Endodermal cell (in vitro differentiated cells): ENCODE measurements at regions not wholly inside any gene's neighbourhood (a gene's known extent, or its start where the extent isn't known, plus 50 kb on each side); places are given as distances from the start of the nearest gene placed in this dataset.
"Not testable (repeated sequence)": the region's sequence is repeated elsewhere in the genome, so short reads cannot be mapped to it uniquely, and the experiment has no call there.

Experiments used
- DNase-seq: peaks from one replicate; pipeline ENCODE4 v3.0.0-alpha.2; 2017
- H3K27ac ChIP-seq: 2 replicates; pipeline ENCODE4 v1.5.1; 2013; ENCODE audit warnings: mild to moderate bottlenecking, low read depth, low read length, moderate library complexity
- H3K27me3 ChIP-seq: 2 replicates; pipeline ENCODE4 v1.6.1; 2013; ENCODE audit warnings: mild to moderate bottlenecking, low read length, moderate library complexity; ENCODE audit not compliant: insufficient read depth, control insufficient read depth, poor library complexity, severe bottlenecking
- H3K36me3 ChIP-seq: 2 replicates; pipeline ENCODE4 v1.7.0; 2013; ENCODE audit warnings: mild to moderate bottlenecking, low read length, moderate library complexity; ENCODE audit not compliant: control insufficient read depth, insufficient read depth
- H3K4me1 ChIP-seq: one replicate; pipeline ENCODE4 v1.7.0; 2013; ENCODE audit warnings: low read length; ENCODE audit not compliant: control insufficient read depth, insufficient read depth
- H3K4me3 ChIP-seq: 2 replicates; pipeline ENCODE4 v1.5.1; 2013; ENCODE audit warnings: mild to moderate bottlenecking, low read length, moderate library complexity
- H3K9ac ChIP-seq: 2 replicates; pipeline ENCODE4 v1.6.1; 2013; ENCODE audit warnings: mild to moderate bottlenecking, low read length, moderate library complexity; ENCODE audit not compliant: poor library complexity, severe bottlenecking; ENCODE audit errors: extremely low read depth
- H3K9me3 ChIP-seq: 2 replicates; pipeline ENCODE4 v1.6.1; 2013; ENCODE audit warnings: mild to moderate bottlenecking, low read length, moderate library complexity; ENCODE audit not compliant: control insufficient read depth
- H3K27ac Mint-ChIP-seq: 2 replicates; pipeline ENCODE4 v1.8.0; 2020; ENCODE audit warnings: mixed read lengths
- H3K27me3 Mint-ChIP-seq: 2 replicates; pipeline ENCODE4 v1.8.0; 2021; ENCODE audit warnings: mild to moderate bottlenecking, mixed read lengths; ENCODE audit not compliant: insufficient read depth
- H3K36me3 Mint-ChIP-seq: 2 replicates; pipeline ENCODE4 v1.8.0; 2020; ENCODE audit warnings: low read depth, mixed read lengths
- H3K4me1 Mint-ChIP-seq: 2 replicates; pipeline ENCODE4 v1.8.0; 2020; ENCODE audit warnings: mixed read lengths
- H3K4me3 Mint-ChIP-seq: 2 replicates; pipeline ENCODE4 v1.8.0; 2020; ENCODE audit warnings: mild to moderate bottlenecking, moderate library complexity, mixed read lengths
- H3K9me3 Mint-ChIP-seq: 2 replicates; pipeline ENCODE4 v1.8.0; 2020; ENCODE audit warnings: mild to moderate bottlenecking, mixed read lengths
- WGBS, 2 experiments: methylation state at CpG; one replicate each; pipeline versions ENCODE4 v1.1.5 to v1.1.7; 2013; ENCODE audit warnings: missing lambda C conversion rate in 2 of 2, mixed read lengths in 1 of 2; ENCODE audit not compliant: insufficient coverage in 1 of 2, insufficient read length in 1 of 2; 5-methylcytosine and 5-hydroxymethylcytosine counted together

GRCh38 chr21:5975719-5976118 is 4545.7 kb upstream of the TPTE start:
- H3K9me3 Mint-ChIP-seq, DNase-seq, H3K27me3 Mint-ChIP-seq, H3K27ac Mint-ChIP-seq, H3K4me1 ChIP-seq, H3K4me1 Mint-ChIP-seq, H3K4me3 Mint-ChIP-seq, H3K36me3 ChIP-seq, H3K9me3 ChIP-seq, H3K27me3 ChIP-seq, H3K4me3 ChIP-seq, H3K36me3 Mint-ChIP-seq, H3K9ac ChIP-seq, H3K27ac ChIP-seq: not testable (repeated sequence)
- no CpG with 5 or more reads among the region's 5 CpGs for WGBS, 2 experiments

GRCh38 chr21:5997586-5997985 is 4523.8 kb upstream of the TPTE start:
- H3K27me3 ChIP-seq, H3K4me3 Mint-ChIP-seq, H3K27ac Mint-ChIP-seq, H3K4me1 Mint-ChIP-seq, H3K36me3 ChIP-seq, H3K27me3 Mint-ChIP-seq, H3K9ac ChIP-seq, H3K4me1 ChIP-seq, DNase-seq, H3K9me3 ChIP-seq, H3K27ac ChIP-seq, H3K4me3 ChIP-seq, H3K36me3 Mint-ChIP-seq, H3K9me3 Mint-ChIP-seq: not testable (repeated sequence)
- WGBS, 2 experiments = no CpG with 5 or more reads among the region's 2 CpGs

GRCh38 chr21:6015422-6016057 is 4505.8 kb upstream of the TPTE start:
- H3K4me1 Mint-ChIP-seq, H3K4me3 Mint-ChIP-seq: not testable (repeated sequence)
- WGBS, 2 experiments = no CpG with 5 or more reads among the region's 7 CpGs

GRCh38 chr21:6020460-6020859 is 4500.9 kb upstream of the TPTE start:
- no CpG with 5 or more reads among the region's 5 CpGs for WGBS, 2 experiments
- not testable (repeated sequence) for H3K9me3 Mint-ChIP-seq, H3K9me3 ChIP-seq, H3K4me3 Mint-ChIP-seq, H3K4me3 ChIP-seq, H3K4me1 Mint-ChIP-seq, H3K9ac ChIP-seq, H3K36me3 Mint-ChIP-seq, H3K27me3 Mint-ChIP-seq, H3K36me3 ChIP-seq, H3K27ac ChIP-seq, H3K4me1 ChIP-seq, H3K27ac Mint-ChIP-seq, H3K27me3 ChIP-seq, DNase-seq

More at GRCh38 chr21:6015422-6016057, 4505.8 kb upstream of the TPTE start:
- not testable (repeated sequence) for H3K4me1 ChIP-seq, H3K9ac ChIP-seq, H3K36me3 Mint-ChIP-seq, H3K27me3 ChIP-seq, H3K36me3 ChIP-seq, H3K9me3 Mint-ChIP-seq, H3K4me3 ChIP-seq, DNase-seq, H3K27ac Mint-ChIP-seq, H3K9me3 ChIP-seq, H3K27me3 Mint-ChIP-seq, H3K27ac ChIP-seq

DNA sequence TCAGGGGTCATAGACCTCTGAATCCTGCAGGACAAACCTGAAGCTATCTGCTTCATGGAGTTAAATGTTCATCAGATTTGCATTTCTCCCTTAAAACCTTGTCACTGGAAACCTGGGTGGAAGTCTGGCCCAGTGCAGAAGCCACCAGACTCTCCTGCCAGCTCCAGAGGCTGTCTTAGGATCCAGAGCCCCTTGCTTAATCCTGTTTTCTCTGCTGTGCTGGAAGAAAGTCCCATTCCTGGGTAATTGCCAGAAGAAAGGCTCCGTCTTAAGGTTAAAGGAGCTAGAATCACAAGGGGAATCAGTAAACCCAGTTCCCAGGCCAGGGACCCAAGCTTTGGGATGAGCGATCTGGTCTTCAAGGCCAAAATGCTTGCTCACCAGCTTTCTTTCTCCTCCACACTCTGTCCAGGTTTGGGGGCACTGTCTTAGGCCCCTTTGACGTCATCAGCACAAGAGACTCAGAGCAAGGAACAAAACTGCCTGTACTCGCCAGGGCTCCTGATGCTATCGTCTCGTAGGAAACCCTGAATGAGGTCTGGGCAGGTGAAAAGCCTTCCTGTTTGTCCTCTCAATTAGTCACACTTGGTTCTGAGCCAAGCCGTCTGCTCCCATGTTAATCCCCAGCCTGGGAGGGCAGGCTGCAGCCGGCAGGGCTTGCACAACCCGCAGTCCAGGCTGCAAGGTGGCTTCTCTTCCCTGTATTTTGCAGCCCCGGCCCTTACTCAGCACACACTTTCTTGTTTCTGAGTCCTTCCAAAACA is 4500.2 kb upstream of the TPTE start:
- not testable (repeated sequence) for H3K4me1 Mint-ChIP-seq, H3K27ac Mint-ChIP-seq, H3K27me3 ChIP-seq, H3K9ac ChIP-seq, H3K27ac ChIP-seq, DNase-seq, H3K4me1 ChIP-seq, H3K4me3 Mint-ChIP-seq, H3K36me3 Mint-ChIP-seq, H3K4me3 ChIP-seq, H3K9me3 ChIP-seq, H3K27me3 Mint-ChIP-seq, H3K9me3 Mint-ChIP-seq, H3K36me3 ChIP-seq
- no CpG with 5 or more reads among the region's 10 CpGs for WGBS, 2 experiments

- H3K27ac Mint-ChIP-seq, H3K4me1 ChIP-seq, H3K36me3 ChIP-seq, H3K4me3 ChIP-seq, H3K9ac ChIP-seq, H3K9me3 ChIP-seq, H3K36me3 Mint-ChIP-seq, H3K27ac ChIP-seq, H3K4me3 Mint-ChIP-seq, H3K4me1 Mint-ChIP-seq, H3K27me3 Mint-ChIP-seq, H3K9me3 Mint-ChIP-seq, H3K27me3 ChIP-seq, DNase-seq: not testable (repeated sequence)
- WGBS, 2 experiments = no CpG with 5 or more reads among the region's 4 CpGs
Observed at GRCh38 chr21:6021717-6022270, 4499.6 kb upstream of the TPTE start.

- not testable (repeated sequence) for H3K4me3 ChIP-seq, H3K9me3 Mint-ChIP-seq
- WGBS, 2 experiments = no CpG with 5 or more reads among the region's 3 CpGs
Observed at GRCh38 chr21:6023331-6023730, 4498.1 kb upstream of the TPTE start.

More at GRCh38 chr21:6023331-6023730, 4498.1 kb upstream of the TPTE start:
- not testable (repeated sequence) for H3K4me3 Mint-ChIP-seq, H3K36me3 Mint-ChIP-seq, H3K27me3 Mint-ChIP-seq, H3K27me3 ChIP-seq, H3K27ac ChIP-seq, H3K4me1 Mint-ChIP-seq, H3K4me1 ChIP-seq, H3K9ac ChIP-seq, H3K9me3 ChIP-seq, H3K27ac Mint-ChIP-seq, H3K36me3 ChIP-seq, DNase-seq
